ENCODE measurements at regions not wholly inside any gene's neighbourhood (a gene's known extent, or its start where the extent isn't known, plus 50 kb on each side); places are given as distances from the start of the nearest gene placed in this dataset.
"Not testable (repeated sequence)": the region's sequence is repeated elsewhere in the genome, so short reads cannot be mapped to it uniquely, and the experiment has no call there.

DNA sequence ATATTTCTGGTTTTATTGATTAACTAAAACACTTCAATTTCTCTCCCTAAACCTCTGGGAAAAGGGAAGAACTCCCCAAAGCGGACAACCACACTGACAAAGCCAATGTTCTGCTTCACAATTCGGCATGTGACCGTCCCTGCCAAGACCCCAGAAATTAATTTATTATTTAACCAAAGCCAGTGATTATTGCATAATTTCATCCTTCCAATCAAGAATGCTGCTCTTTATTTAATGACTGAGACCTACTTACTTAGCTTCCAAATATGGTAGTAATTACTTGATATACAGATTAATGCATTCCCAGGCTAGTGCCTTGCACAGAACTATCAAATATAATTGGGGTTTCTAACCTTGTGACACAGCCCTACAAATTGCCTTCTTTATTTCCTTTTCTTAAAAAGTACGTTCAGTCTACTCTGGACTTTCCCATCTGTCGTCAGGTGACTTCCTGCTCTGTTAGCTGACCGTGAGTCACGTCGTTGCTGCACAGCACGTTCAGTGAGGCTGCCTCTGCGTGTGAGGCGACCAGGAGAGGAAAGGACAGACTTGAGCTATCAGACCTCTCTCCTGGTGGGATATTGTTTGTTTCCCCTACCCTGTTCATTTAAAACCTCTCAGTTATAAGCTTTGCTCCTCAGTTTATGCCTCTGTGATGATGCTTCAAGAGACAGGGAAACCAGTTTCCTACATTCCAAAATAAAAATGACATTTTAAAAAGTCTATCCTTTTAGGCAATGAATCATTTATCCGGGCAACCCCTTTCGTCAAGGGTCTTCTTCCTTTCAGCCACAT lies 55.7 kb upstream of the TNFAIP3 start:
- TF ChIP-seq CTCF (IDR thresholded peaks at IDR 0.05) = no peak
- TF ChIP-seq POLR2A (IDR thresholded peaks at IDR 0.05) = no peak
- Histone ChIP-seq H3K27me3 (no peaks in the 10 kb centered on the region), H3K4me3 (no peak overlapping the region), H3K36me3 (ENCODE audit: low read depth, missing control alignments) (no peaks in the 10 kb centered on the region), H3K9me3 (no peaks in the 10 kb centered on the region), H3K4me1 (peaks cover 4% of the 10 kb centered on the region), H3K27ac (peak overlapping the region in 1 of 2 donors; percentile 54)
- intact Hi-C loops (cut with DNase I; ENCODE audit: low total_unique reads) = no loop called here
- DNase-seq = peak; percentile 86
- WGBS, 2 donors = 41 to 56% methylated on average over 13 of the region's 13 CpGs

DNA sequence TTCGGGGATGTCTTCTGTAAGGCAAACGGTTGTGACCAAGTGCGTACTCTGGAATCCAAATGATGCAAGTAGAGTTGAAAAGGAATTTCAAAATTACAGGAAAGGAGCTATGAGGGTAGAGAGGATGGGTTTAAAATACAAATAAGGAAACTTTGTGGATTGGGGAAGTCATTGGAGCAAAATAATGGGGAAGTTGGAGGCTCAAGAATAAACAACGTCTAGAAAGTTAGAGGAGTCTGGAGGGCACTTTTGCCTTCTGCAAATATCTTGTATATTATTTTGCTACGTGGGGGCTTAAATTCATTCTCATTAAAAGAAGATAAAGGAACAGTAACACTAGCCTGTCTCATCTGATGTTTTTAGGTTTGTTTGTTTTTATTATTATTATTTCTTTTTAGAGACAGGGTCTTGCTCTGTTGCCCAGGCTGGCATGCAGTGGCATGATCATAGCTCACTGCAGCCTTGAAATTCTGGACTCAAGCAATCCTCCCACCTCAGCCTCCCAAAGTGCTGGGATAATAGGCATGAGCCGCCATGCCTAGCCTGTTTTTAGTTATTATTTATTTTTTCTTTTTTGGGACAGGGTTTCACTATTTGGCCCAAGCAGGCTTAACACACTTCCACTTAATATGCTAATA lies 55.0 kb upstream of the TNFAIP3 start:
- intact Hi-C loops (cut with DNase I; ENCODE audit: low total_unique reads) = no loop called here
- Histone ChIP-seq H3K9me3 (no peaks in the 10 kb centered on the region), H3K36me3 (ENCODE audit: low read depth, missing control alignments) (no peaks in the 10 kb centered on the region), H3K27me3 (no peaks in the 10 kb centered on the region), H3K4me3 (no peak overlapping the region), H3K4me1 (peaks cover 4% of the 10 kb centered on the region), H3K27ac (peak overlapping the region in 1 of 2 donors; percentile 54)
- TF ChIP-seq POLR2A (IDR thresholded peaks at IDR 0.05) = no peak
- no peak for TF ChIP-seq CTCF (IDR thresholded peaks at IDR 0.05)
- 82 to 83% methylated on average over 6 of the region's 6 CpGs for WGBS, 2 donors
- no peak for DNase-seq

DNA sequence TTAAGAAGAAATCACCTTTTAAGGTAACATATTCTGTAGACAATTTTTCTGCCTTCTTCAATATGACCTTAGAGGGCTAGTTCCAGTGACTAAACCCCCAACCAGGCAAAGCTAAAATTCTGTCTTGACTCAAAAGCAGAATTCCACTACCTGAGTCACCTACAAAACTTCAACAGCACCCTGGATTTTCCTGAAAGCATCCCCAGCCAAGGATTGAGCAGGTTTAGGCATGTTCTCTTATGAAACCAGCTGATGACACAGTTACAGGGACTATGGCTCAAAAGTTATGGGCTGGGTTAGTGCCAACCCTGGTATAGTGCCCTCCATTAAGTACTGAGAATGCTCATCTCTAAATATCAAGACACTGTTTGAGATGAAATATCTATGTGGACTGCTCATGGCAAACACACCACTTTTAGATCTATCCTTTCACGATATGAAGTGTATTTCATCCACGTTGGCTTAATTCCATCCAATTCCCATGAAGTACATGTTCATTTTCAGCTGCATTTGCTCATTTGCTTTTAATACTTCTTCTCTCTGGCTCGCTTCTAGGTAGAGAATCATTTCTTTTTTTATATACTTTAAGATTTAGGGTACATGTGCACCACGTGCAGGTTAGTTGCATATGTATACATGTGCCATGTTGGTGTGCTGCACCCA lies 53.6 kb upstream of the TNFAIP3 start:
- Histone ChIP-seq H3K9me3 (no peaks in the 10 kb centered on the region), H3K4me1 (peaks cover 4% of the 10 kb centered on the region), H3K27me3 (no peaks in the 10 kb centered on the region), H3K27ac (no peak overlapping the region), H3K4me3 (no peak overlapping the region), H3K36me3 (ENCODE audit: low read depth, missing control alignments) (no peaks in the 10 kb centered on the region)
- TF ChIP-seq CTCF (IDR thresholded peaks at IDR 0.05) (no peak), POLR2A (IDR thresholded peaks at IDR 0.05) (no peak)
- WGBS, 2 donors = 87 to 90% methylated on average over 4 of the region's 4 CpGs
- DNase-seq = no peak
- intact Hi-C loops (cut with DNase I; ENCODE audit: low total_unique reads) = no loop called here

GRCh38 chr6:137814030-137814429 lies 53.0 kb upstream of the TNFAIP3 start:
- H3K4me3 ChIP-seq; H3K27me3 ChIP-seq; intact Hi-C loops (cut with DNase I; ENCODE audit: low total_unique reads); H3K36me3 ChIP-seq (ENCODE audit: low read depth, missing control alignments); H3K9me3 ChIP-seq; DNase-seq; H3K27ac ChIP-seq; H3K4me1 ChIP-seq: not testable (repeated sequence)
- WGBS, 2 donors = 93 to 98% methylated on average over 2 of the region's 3 CpGs

GRCh38 chr6:137815692-137816091 lies 51.4 kb upstream of the TNFAIP3 start:
- 68 to 73% methylated on average over 1 of the region's 1 CpG for WGBS, 2 donors
- Histone ChIP-seq H3K27me3 (no peaks in the 10 kb centered on the region), H3K4me1 (peaks cover 15% of the 10 kb centered on the region), H3K9me3 (no peaks in the 10 kb centered on the region), H3K36me3 (ENCODE audit: low read depth, missing control alignments) (no peaks in the 10 kb centered on the region), H3K27ac (no peak overlapping the region), H3K4me3 (no peak overlapping the region)
- intact Hi-C loops (cut with DNase I; ENCODE audit: low total_unique reads) = no loop called here
- no peak for DNase-seq
- TF ChIP-seq CTCF (IDR thresholded peaks at IDR 0.05) (no peak), POLR2A (IDR thresholded peaks at IDR 0.05) (no peak)
